HG02623 (cell line): ENCODE measurements at regions not wholly inside any gene's neighbourhood (a gene's known extent, or its start where the extent isn't known, plus 50 kb on each side); places are given as distances from the start of the nearest gene placed in this dataset.

Experiments
- ATAC-seq: cut with Tn5 transposase; IDR thresholded peaks from one replicate; pipeline ENCODE4 v1.9.1; 2021; ENCODE audit warnings: moderate library complexity; ENCODE audit not compliant: unreplicated experiment

- ATAC-seq, result no peak
These were observed 249.0 kb upstream of the WWC1 start for GRCh38 chr5:168042284-168043068.

- no peak for ATAC-seq
These were observed 245.3 kb upstream of the WWC1 start for GRCh38 chr5:168046163-168046562.

- ATAC-seq, result peak; percentile 64
These were observed 244.3 kb upstream of the WWC1 start for GRCh38 chr5:168047043-168047668.

- no peak for ATAC-seq
These were observed 243.8 kb upstream of the WWC1 start for GRCh38 chr5:168047669-168048111.

- no peak for ATAC-seq
These were observed 243.0 kb upstream of the WWC1 start for GRCh38 chr5:168048486-168048885.

- no peak for ATAC-seq
These were observed 238.8 kb upstream of the WWC1 start for GRCh38 chr5:168052686-168053085.

- no peak for ATAC-seq
These were observed 237.4 kb upstream of the WWC1 start for GRCh38 chr5:168054091-168054490.

GRCh38 chr5:168055141-168055683 lies 236.2 kb upstream of the WWC1 start:
- no peak for ATAC-seq

GRCh38 chr5:168055961-168056360 lies 235.5 kb upstream of the WWC1 start:
- ATAC-seq, result no peak

- no peak for ATAC-seq
These were observed 234.8 kb upstream of the WWC1 start for GRCh38 chr5:168056499-168057182.

GRCh38 chr5:168057905-168058304 lies 233.5 kb upstream of the WWC1 start:
- no peak for ATAC-seq

- ATAC-seq, result no peak
These were observed 232.3 kb upstream of the WWC1 start for GRCh38 chr5:168059131-168059530.

GRCh38 chr5:168062239-168062638 lies 229.2 kb upstream of the WWC1 start:
- ATAC-seq, result no peak

- no peak for ATAC-seq
These were observed 227.0 kb upstream of the WWC1 start for GRCh38 chr5:168064457-168064856.

- no peak for ATAC-seq
These were observed 226.4 kb upstream of the WWC1 start for GRCh38 chr5:168064933-168065622.

- ATAC-seq, result no peak
These were observed 224.8 kb upstream of the WWC1 start for GRCh38 chr5:168066536-168067208.

- ATAC-seq, result no peak
These were observed 220.7 kb upstream of the WWC1 start for GRCh38 chr5:168070761-168071160.

- no peak for ATAC-seq
These were observed 218.8 kb upstream of the WWC1 start for GRCh38 chr5:168072665-168073064.

- no peak for ATAC-seq
These were observed 218.1 kb upstream of the WWC1 start for GRCh38 chr5:168073311-168073710.

GRCh38 chr5:168073991-168074800 lies 217.2 kb upstream of the WWC1 start:
- no peak for ATAC-seq
